GM12878 (cell line): ENCODE measurements at regions not wholly inside any gene's neighbourhood (a gene's known extent, or its start where the extent isn't known, plus 50 kb on each side); places are given as distances from the start of the nearest gene placed in this dataset.

Source experiments
- ATAC-seq: fragments of 200-7000 bp; cut with Tn5 transposase; 3 replicates; pipeline ENCODE4 v1.9.1; 2020; ENCODE audit warnings: mild to moderate bottlenecking, moderate library complexity
- BruUV-seq: library from RNA; stranded (reverse); fragments of 400-500 nt; replicated peaks from 2 replicates; lab custom pipeline; 2021; lab: Mats Ljungman, UMichigan
- CTCF ChIA-PET: fragments of 300-600 bp; sonication (Branson Sonifier 250); formaldehyde crosslinking; extraction: SDS; loops from one replicate; lab custom pipeline; 2021; ENCODE audit warnings: inconsistent platforms; lab: Yijun Ruan, JAX
- POLR2A ChIA-PET: fragments of 350-600 bp; formaldehyde crosslinking; extraction: SDS; loops from one replicate; lab custom pipeline; 2021; ENCODE audit warnings: inconsistent platforms; lab: Charles Lee
- RAD21 ChIA-PET: fragments of 300-600 bp; sonication (Branson Sonifier 250); formaldehyde crosslinking; loops from one replicate; lab custom pipeline; 2023; ENCODE audit warnings: antibody characterized with exemption; ENCODE audit not compliant: unreplicated experiment; lab: Charles Lee
- SMC1A ChIA-PET: fragments of 300-600 bp; sonication (Branson Sonifier 250); formaldehyde crosslinking; loops from one replicate; lab custom pipeline; 2023; ENCODE audit not compliant: unreplicated experiment, uncharacterized antibody; lab: Charles Lee
- DNase-seq: peaks from one replicate; pipeline ENCODE4 v3.0.0-alpha.2; 2011; ENCODE audit warnings: low read depth, low spot score
- FAIRE-seq: peaks from 3 replicates; lab custom pipeline; 2011; peaks lifted over from hg19 to GRCh38; lab: Jason Lieb, UNC
- H2AFZ ChIP-seq: 2 replicates; pipeline ENCODE4 v1.6.0; 2011; ENCODE audit warnings: low read depth, low read length, control low read depth; ENCODE audit not compliant: control insufficient read depth
- H3K27ac ChIP-seq: 2 replicates; pipeline ENCODE4 v1.5.1; 2011; ENCODE audit warnings: control low read depth; ENCODE audit not compliant: control insufficient read depth, insufficient read depth
- H3K27me3 ChIP-seq, 2 experiments: replicated peaks in 1 of 2; 2 replicates each; pipeline versions ENCODE4 v1.6.0 to v1.6.1; 2011; ENCODE audit warnings: low read length in 1 of 2; ENCODE audit not compliant: control insufficient read depth in 2 of 2, insufficient read depth in 2 of 2
- H3K36me3 ChIP-seq, 2 experiments: 2 replicates each; pipeline ENCODE4 v1.5.1; 2011; ENCODE audit warnings: low read length in 1 of 2; ENCODE audit not compliant: control insufficient read depth in 2 of 2, insufficient read depth in 2 of 2
- H3K4me1 ChIP-seq: 2 replicates; pipeline ENCODE4 v1.6.1; 2011; ENCODE audit warnings: mild to moderate bottlenecking, low read length, moderate library complexity, mixed read lengths; ENCODE audit not compliant: control insufficient read depth, insufficient read depth
- H3K4me2 ChIP-seq: 2 replicates; pipeline ENCODE4 v1.6.0; 2011; ENCODE audit warnings: control low read depth; ENCODE audit not compliant: control insufficient read depth, insufficient read depth
- H3K4me3 ChIP-seq: fragments of 200-600 bp; sonication (generic); 2 replicates; pipeline ENCODE4 v1.5.1; 2016
- H3K79me2 ChIP-seq: 2 replicates; pipeline ENCODE4 v1.6.0; 2011; ENCODE audit warnings: low read length; ENCODE audit not compliant: control insufficient read depth, insufficient read depth
- H3K9ac ChIP-seq: 2 replicates; pipeline ENCODE4 v1.8.0; 2011; ENCODE audit warnings: low read length, control low read depth, mixed read lengths; ENCODE audit not compliant: control insufficient read depth, insufficient read depth
- H3K9me3 ChIP-seq: replicated peaks from 3 replicates; pipeline ENCODE4 v1.5.1; 2011; ENCODE audit warnings: mild to moderate bottlenecking, low read length; ENCODE audit not compliant: control insufficient read depth, insufficient read depth
- H4K20me1 ChIP-seq: 2 replicates; pipeline ENCODE4 v1.6.0; 2011; ENCODE audit not compliant: control insufficient read depth, insufficient read depth
- ATF3 ChIP-seq: IDR thresholded peaks from 2 replicates; pipeline ENCODE4 v1.6.1; 2011; ENCODE audit warnings: low read depth, mild to moderate bottlenecking, low read length, moderate library complexity, borderline replicate concordance; ENCODE audit errors: extremely low read depth
- CBX5 ChIP-seq: sonication (generic); IDR thresholded peaks from 2 replicates; pipeline ENCODE4 v1.6.1; 2016; ENCODE audit warnings: low read depth, moderate library complexity, mild to moderate bottlenecking, inconsistent platforms
- CTCF ChIP-seq, 3 experiments: IDR thresholded peaks in 2 of 3; conservative IDR thresholded peaks in 1 of 3; 2 replicates each; pipeline ENCODE4 v1.5.1; 2011; ENCODE audit warnings: low read depth in 3 of 3, low read length in 3 of 3, mild to moderate bottlenecking in 3 of 3, control low read depth in 2 of 3, moderate library complexity in 2 of 3, inconsistent platforms in 1 of 3, mixed read lengths in 1 of 3; ENCODE audit not compliant: control insufficient read depth in 2 of 3, insufficient read depth in 1 of 3; ENCODE audit errors: extremely low read depth in 1 of 3
- EED ChIP-seq: sonication (generic); IDR thresholded peaks from 2 replicates; pipeline ENCODE4 v1.6.1; 2016; ENCODE audit warnings: antibody characterized with exemption, low read depth
- EP300 ChIP-seq, 2 experiments: fragments of 150-350 bp in 1 of 2; IDR thresholded peaks; 2 replicates each; pipeline ENCODE4 v1.6.1; 2011 to 2012; ENCODE audit warnings: low read depth in 2 of 2, low read length in 2 of 2, borderline replicate concordance in 1 of 2, improper control_type of control experiment in 1 of 2, inconsistent platforms in 1 of 2; ENCODE audit not compliant: control insufficient read depth in 1 of 2
- ESRRA ChIP-seq: IDR thresholded peaks from 2 replicates; pipeline ENCODE4 v1.6.1; 2012; ENCODE audit warnings: mild to moderate bottlenecking, low read length, improper control_type of control experiment
- GABPA ChIP-seq: IDR thresholded peaks from 2 replicates; pipeline ENCODE4 v1.6.1; 2014; ENCODE audit warnings: antibody characterized with exemption, low read depth, mild to moderate bottlenecking, inconsistent platforms
- MXI1 ChIP-seq: fragments of 150-350 bp; IDR thresholded peaks from 2 replicates; pipeline ENCODE4 v1.6.1; 2011; ENCODE audit warnings: low read depth, mild to moderate bottlenecking, inconsistent platforms, low read length, improper control_type of control experiment
- NFXL1 ChIP-seq: fragments of 450-650 bp; IDR thresholded peaks from 2 replicates; pipeline ENCODE4 v1.6.1; 2017; ENCODE audit warnings: antibody characterized with exemption, mild to moderate bottlenecking, borderline replicate concordance
- NRF1 ChIP-seq: conservative IDR thresholded peaks from 2 replicates; pipeline ENCODE4 v1.6.1; 2011; ENCODE audit warnings: mild to moderate bottlenecking, low read depth, low read length, improper control_type of control experiment
- PAX8 ChIP-seq: fragments of 450-650 bp; IDR thresholded peaks from 2 replicates; pipeline ENCODE4 v1.6.1; 2017; ENCODE audit warnings: mild to moderate bottlenecking, moderate library complexity
- RAD51 ChIP-seq: fragments of 450-650 bp; IDR thresholded peaks from 2 replicates; pipeline ENCODE4 v1.6.1; 2016; ENCODE audit warnings: moderate library complexity, mild to moderate bottlenecking, inconsistent platforms
- RELA ChIP-seq: fragments of 450-650 bp; IDR thresholded peaks from 2 replicates; pipeline ENCODE4 v1.8.0; 2014; ENCODE audit warnings: borderline replicate concordance; ENCODE audit not compliant: partially characterized antibody
- REST ChIP-seq: IDR thresholded peaks from 2 replicates; pipeline ENCODE4 v1.6.1; 2012; ENCODE audit warnings: mild to moderate bottlenecking, low read depth, low read length
- SIN3A ChIP-seq: IDR thresholded peaks from 2 replicates; pipeline ENCODE4 v1.6.1; 2012; ENCODE audit warnings: low read depth, low read length, improper control_type of control experiment
- SREBF1 ChIP-seq: IDR thresholded peaks from 2 replicates; pipeline ENCODE4 v1.6.1; 2012; ENCODE audit warnings: mild to moderate bottlenecking, low read length
- SUPT20H ChIP-seq: IDR thresholded peaks from 2 replicates; pipeline ENCODE4 v1.6.1; 2011; ENCODE audit warnings: low read depth, mild to moderate bottlenecking, low read length, moderate library complexity, borderline replicate concordance; ENCODE audit not compliant: control insufficient read depth
- ZBTB33 ChIP-seq: fragments of 450-650 bp; IDR thresholded peaks from 2 replicates; pipeline ENCODE4 v1.6.1; 2017; ENCODE audit warnings: mild to moderate bottlenecking
- WGBS: methylation state at CpG from one replicate; pipeline ENCODE4 v1.1.6; 2016; ENCODE audit warnings: low lambda C conversion rate; ENCODE audit not compliant: insufficient replicate concordance, insufficient coverage; ENCODE audit errors: missing lambda C conversion rate; 5-methylcytosine and 5-hydroxymethylcytosine counted together
- in situ Hi-C: fragments of 300-500 bp; cut with MboI; formaldehyde crosslinking; loops from 9 replicates; pipeline ENCODE4 v1.14.3; 2018; ENCODE audit warnings: mixed read lengths
- intact Hi-C: fragments of 100-400 bp; cut with micrococcal nuclease; formaldehyde crosslinking; loops from one replicate; pipeline ENCODE4 v1.14.2; 2022; ENCODE audit not compliant: unreplicated experiment

GRCh38 chr13:73370066-73370465, 311.3 kb downstream of the KLF5 start:
- Histone ChIP-seq H3K4me2 (no peak overlapping the region), H3K79me2 (no peaks in the 10 kb centered on the region), H3K9me3 (no peaks in the 10 kb centered on the region), H3K27ac (no peak overlapping the region), H3K27me3 (no peaks in the 10 kb centered on the region), H3K4me1 (no peaks in the 10 kb centered on the region), H2AFZ (no peak overlapping the region), H4K20me1 (no peaks in the 10 kb centered on the region), H3K4me3 (no peak overlapping the region), H3K9ac (no peak overlapping the region), H3K36me3 (no peaks in the 10 kb centered on the region)
- intact Hi-C loops, result no loop called here
- WGBS, result 59% methylated on average over 3 of the region's 3 CpGs
- RAD21 ChIA-PET, result no interaction called here
- no peak for DNase-seq
- FAIRE-seq, result no peak
- POLR2A ChIA-PET, result interaction anchor here (0.7 kb wide), 1 partner anchor 393 kb away, joined by 4 read pairs; no protein-coding TSS in a partner anchor
- no TSS peak for BruUV-seq
- in situ Hi-C loops, result no loop called here
- no peak for ATAC-seq
- SMC1A ChIA-PET, result no interaction called here
- CTCF ChIA-PET, result no interaction called here
- TF ChIP-seq EP300 (IDR thresholded peaks at IDR 0.05; ENCODE audit: borderline replicate concordance in 1 of 2, control insufficient read depth in 1 of 2, low read depth in 2 of 2, low read length in 2 of 2) (no peak), ZBTB33 (no peak), SREBF1 (no peak), EED (no peak), NFXL1 (no peak), NRF1 (no peak), SIN3A (no peak), GABPA (no peak), SUPT20H (no peak), RELA (no peak), ESRRA (no peak), MXI1 (no peak), CBX5 (no peak), REST (no peak), ATF3 (no peak), PAX8 (no peak), CTCF (IDR thresholded peaks at IDR 0.05 in 2 of 3, conservative IDR thresholded peaks at IDR 0.05 in 1 of 3; ENCODE audit: control insufficient read depth in 2 of 3, extremely low read depth in 1 of 3, insufficient read depth in 1 of 3, low read depth in 3 of 3, low read length in 3 of 3) (no peak), RAD51 (no peak)
